Caco-2 (cell line): ENCODE measurements at regions not wholly inside any gene's neighbourhood (a gene's known extent, or its start where the extent isn't known, plus 50 kb on each side); places are given as distances from the start of the nearest gene placed in this dataset.

ENCODE experiments used
- BruUV-seq: library from RNA; stranded (reverse); fragments of 400-500 nt; replicated peaks from 2 replicates; lab custom pipeline; 2021; lab: Mats Ljungman, UMichigan
- CTCF ChIA-PET: fragments of 300-600 bp; sonication (Branson Sonifier 250); formaldehyde crosslinking; loops from one replicate; lab custom pipeline; 2022; ENCODE audit warnings: antibody characterized with exemption; lab: Charles Lee
- POLR2A ChIA-PET: fragments of 300-600 bp; sonication (Branson Sonifier 250); formaldehyde crosslinking; loops from one replicate; lab custom pipeline; 2022; ENCODE audit warnings: antibody characterized with exemption; lab: Charles Lee
- DNase-seq, 2 experiments: peaks; one replicate each; pipeline versions ENCODE4 v3.0.0 to v3.0.0-alpha.2; 2020 to 2022
- H3K27me3 ChIP-seq: replicated peaks from 2 replicates; pipeline ENCODE4 v1.6.0; 2011; ENCODE audit warnings: low read length; ENCODE audit not compliant: control insufficient read depth, insufficient read depth
- H3K36me3 ChIP-seq: 2 replicates; pipeline ENCODE4 v1.5.1; 2011; ENCODE audit warnings: low read length; ENCODE audit not compliant: control insufficient read depth, insufficient read depth
- H3K4me1 ChIP-seq: fragments of 250-450 bp; sonication (Bioruptor Pico); 2 replicates; pipeline ENCODE4 v1.5.1; 2020; ENCODE audit warnings: mild to moderate bottlenecking
- H3K4me3 ChIP-seq: 2 replicates; pipeline ENCODE4 v1.5.1; 2011; ENCODE audit warnings: low read depth, mild to moderate bottlenecking, control low read depth, low read length
- H3K9me3 ChIP-seq: fragments of 250-450 bp; sonication (Bioruptor Pico); 2 replicates; pipeline ENCODE4 v1.5.1; 2020; ENCODE audit warnings: mild to moderate bottlenecking, moderate library complexity
- H3K27ac Mint-ChIP-seq: one replicate; pipeline ENCODE4 v1.8.0; 2022; ENCODE audit warnings: mixed read lengths; ENCODE audit not compliant: unreplicated experiment
- H3K27me3 Mint-ChIP-seq: one replicate; pipeline ENCODE4 v1.8.0; 2022; ENCODE audit warnings: mixed read lengths; ENCODE audit not compliant: insufficient read depth, unreplicated experiment
- H3K36me3 Mint-ChIP-seq: one replicate; pipeline ENCODE4 v1.8.0; 2022; ENCODE audit warnings: mild to moderate bottlenecking, mixed read lengths; ENCODE audit not compliant: insufficient read depth, unreplicated experiment
- H3K4me1 Mint-ChIP-seq: one replicate; pipeline ENCODE4 v1.8.0; 2022; ENCODE audit warnings: low read depth, mixed read lengths; ENCODE audit not compliant: unreplicated experiment
- H3K4me3 Mint-ChIP-seq: one replicate; pipeline ENCODE4 v1.8.0; 2022; ENCODE audit warnings: mild to moderate bottlenecking, moderate library complexity, mixed read lengths; ENCODE audit not compliant: unreplicated experiment
- H3K9me3 Mint-ChIP-seq: one replicate; pipeline ENCODE4 v1.8.0; 2022; ENCODE audit warnings: mixed read lengths; ENCODE audit not compliant: unreplicated experiment
- CTCF ChIP-seq, 2 experiments: fragments of 200-600 bp in 1 of 2; IDR thresholded peaks; 1 replicate in 1 of 2; 2 replicates in 1 of 2; pipeline versions ENCODE4 v1.5.1 to v1.8.0; 2011 to 2022; ENCODE audit warnings: antibody characterized with exemption in 1 of 2, control low read depth in 1 of 2, inconsistent platforms in 1 of 2, low read depth in 1 of 2, low read length in 1 of 2, mild to moderate bottlenecking in 1 of 2, moderate library complexity in 1 of 2; ENCODE audit not compliant: insufficient read depth in 1 of 2, severe bottlenecking in 1 of 2, unreplicated experiment in 1 of 2
- intact Hi-C: fragments of 100-400 bp; cut with micrococcal nuclease; formaldehyde crosslinking; loops from one replicate; pipeline ENCODE4 v1.10.0; 2022; ENCODE audit not compliant: unreplicated experiment

- no TSS peak for BruUV-seq
- ChIA-PET CTCF (interaction anchor here (0.7 to 0.9 kb wide), 3 partner anchors 224 to 427 kb away, joined by 3 to 4 read pairs (median 3); no protein-coding TSS in a partner anchor), POLR2A (no interaction called here)
- intact Hi-C loops: no loop called here
- H3K27me3 ChIP-seq: no peaks in the 10 kb centered on the region
- no peaks in the 10 kb centered on the region; the same call in 1 of the 2 replicates for H3K9me3 ChIP-seq
- TF ChIP-seq CTCF (IDR thresholded peaks at IDR 0.05; ENCODE audit: insufficient read depth in 1 of 2, low read depth in 1 of 2, low read length in 1 of 2, severe bottlenecking in 1 of 2, unreplicated experiment in 1 of 2): no peak
- no peaks in the 10 kb centered on the region for H3K27me3 Mint-ChIP-seq
- peaks cover 6% of the 10 kb centered on the region for H3K36me3 Mint-ChIP-seq
- no peak overlapping the region for H3K4me3 Mint-ChIP-seq
- H3K27ac Mint-ChIP-seq: peak overlapping the region; percentile 8
- H3K9me3 Mint-ChIP-seq: no peaks in the 10 kb centered on the region
- no peaks in the 10 kb centered on the region for H3K36me3 ChIP-seq
- no peak overlapping the region for H3K4me3 ChIP-seq
- H3K4me1 ChIP-seq: 0 out of 2 replicates have a peak, but pooled peaks cover 5% of the 10 kb centered on the region
- H3K4me1 Mint-ChIP-seq: peaks cover 6% of the 10 kb centered on the region
- DNase-seq: no peak
Measured at GRCh38 chr12:13740149-13740545, 241.3 kb downstream of the GRIN2B start.

GRCh38 chr12:13735734-13736133 is 245.7 kb downstream of the GRIN2B start:
- intact Hi-C loops: no loop called here
- H3K27me3 Mint-ChIP-seq: no peaks in the 10 kb centered on the region
- POLR2A ChIA-PET: no interaction called here

GRCh38 chr12:13734584-13735152 is 246.7 kb downstream of the GRIN2B start:
- Mint-ChIP-seq H3K9me3 (no peaks in the 10 kb centered on the region), H3K4me1 (peaks cover 3% of the 10 kb centered on the region), H3K27ac (no peak overlapping the region), H3K36me3 (peaks cover 3% of the 10 kb centered on the region), H3K27me3 (no peaks in the 10 kb centered on the region), H3K4me3 (no peak overlapping the region)
- intact Hi-C loops: no loop called here
- Histone ChIP-seq H3K4me3 (no peak overlapping the region), H3K9me3 (no peaks in the 10 kb centered on the region), H3K27me3 (no peaks in the 10 kb centered on the region), H3K4me1 (0 out of 2 replicates have a peak, but pooled peaks cover under 1% of the 10 kb centered on the region), H3K36me3 (no peaks in the 10 kb centered on the region)
- TF ChIP-seq CTCF (IDR thresholded peaks at IDR 0.05; ENCODE audit: insufficient read depth in 1 of 2, low read depth in 1 of 2, low read length in 1 of 2, severe bottlenecking in 1 of 2, unreplicated experiment in 1 of 2): no peak
- no peak for DNase-seq
- POLR2A ChIA-PET: no interaction called here
- CTCF ChIA-PET: interaction anchor here (0.9 kb wide), 1 partner anchor 129 kb away, joined by 3 read pairs; no protein-coding TSS in a partner anchor
- no TSS peak for BruUV-seq

More at GRCh38 chr12:13735734-13736133, 245.7 kb downstream of the GRIN2B start:
- Mint-ChIP-seq H3K4me1 (peaks cover 6% of the 10 kb centered on the region), H3K4me3 (no peak overlapping the region), H3K36me3 (peaks cover 6% of the 10 kb centered on the region), H3K27ac (no peak overlapping the region), H3K9me3 (no peaks in the 10 kb centered on the region)
- CTCF ChIA-PET: interaction anchor here (0.6 kb wide), 1 partner anchor 428 kb away, joined by 3 read pairs; no protein-coding TSS in a partner anchor
- 0 out of 2 replicates have a peak, but pooled peaks cover 5% of the 10 kb centered on the region for H3K4me1 ChIP-seq
- BruUV-seq: no TSS peak
- no peak overlapping the region for H3K4me3 ChIP-seq
- no peaks in the 10 kb centered on the region for H3K9me3 ChIP-seq
- TF ChIP-seq CTCF (IDR thresholded peaks at IDR 0.05; ENCODE audit: insufficient read depth in 1 of 2, low read depth in 1 of 2, low read length in 1 of 2, severe bottlenecking in 1 of 2, unreplicated experiment in 1 of 2): no peak
- H3K27me3 ChIP-seq: no peaks in the 10 kb centered on the region
- no peaks in the 10 kb centered on the region for H3K36me3 ChIP-seq
- DNase-seq: no peak
